Left forelimb (tissue), 1 donor: ENCODE measurements at regions not wholly inside any gene's neighbourhood (a gene's known extent, or its start where the extent isn't known, plus 50 kb on each side); places are given as distances from the start of the nearest gene placed in this dataset.
"Not testable (repeated sequence)": the region's sequence is repeated elsewhere in the genome, so short reads cannot be mapped to it uniquely, and the experiment has no call there.

ENCODE experiments used
- DNase-seq: peaks from one replicate; pipeline ENCODE4 v3.0.0-alpha.2; 2018; ENCODE audit warnings: low spot score

DNA sequence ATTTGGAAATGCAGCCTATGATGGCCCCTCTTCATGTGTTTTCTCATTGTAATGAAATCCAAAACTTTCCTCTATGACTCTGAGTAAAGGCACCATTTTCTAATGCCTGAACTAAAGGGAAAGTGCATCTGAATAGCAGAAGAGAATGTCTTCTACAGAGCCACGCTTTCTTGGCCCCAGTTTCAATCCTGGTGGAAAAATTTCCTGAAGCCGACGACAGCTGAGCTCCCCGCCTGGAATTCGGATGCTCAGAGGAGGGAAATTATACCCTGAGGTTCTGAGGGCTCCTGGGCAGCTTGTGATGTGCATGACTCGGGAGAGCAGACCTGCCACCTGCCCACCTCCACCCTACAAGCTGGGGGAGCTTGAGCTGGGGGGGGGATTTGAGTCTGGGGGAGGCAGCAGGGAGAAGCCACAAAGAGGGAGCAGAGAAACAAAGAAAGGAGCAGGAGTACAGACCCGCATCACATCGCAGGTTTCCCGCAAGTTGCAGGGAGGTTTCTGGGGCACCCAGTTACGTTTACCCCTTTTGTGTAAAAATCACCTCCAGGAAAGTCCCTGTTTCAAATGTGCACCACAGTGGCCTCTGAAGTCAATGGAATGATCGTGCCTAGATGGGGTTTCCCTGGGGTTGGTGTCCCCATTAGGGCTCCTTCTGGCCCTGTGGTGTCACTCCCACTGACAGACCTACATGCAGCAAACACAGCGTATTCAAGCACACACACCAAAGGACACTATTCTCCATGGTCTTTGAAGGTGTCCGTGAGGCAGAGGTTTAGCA lies 145.6 kb upstream of the RBPJ start:
- no peak for DNase-seq

DNA sequence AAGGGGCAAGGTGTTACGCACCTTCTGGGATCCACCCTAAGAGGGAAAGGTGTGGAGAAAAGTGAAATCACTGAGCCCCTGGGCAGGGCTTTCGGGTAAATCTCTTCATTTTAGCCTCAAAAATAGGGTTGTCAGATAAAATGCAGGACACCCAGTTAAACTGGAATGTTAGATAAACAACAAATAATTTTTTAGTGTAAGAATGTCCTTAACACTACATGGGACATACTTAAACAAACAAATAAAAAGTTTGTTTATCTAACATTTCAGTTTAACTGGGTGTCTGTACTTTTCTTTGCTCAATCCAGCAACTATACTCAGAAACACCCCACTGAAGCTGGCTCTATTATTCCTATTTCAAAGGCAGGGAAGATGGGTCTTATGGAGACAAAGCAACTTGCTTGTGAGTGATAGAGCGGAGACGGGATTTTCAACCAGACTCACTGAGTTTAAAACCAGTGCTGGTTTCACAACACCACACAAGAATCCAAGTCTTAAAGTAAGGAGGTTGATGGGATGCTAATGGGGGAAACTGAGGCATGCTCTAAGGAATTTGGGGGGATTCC lies 144.8 kb upstream of the RBPJ start:
- DNase-seq = no peak

DNA sequence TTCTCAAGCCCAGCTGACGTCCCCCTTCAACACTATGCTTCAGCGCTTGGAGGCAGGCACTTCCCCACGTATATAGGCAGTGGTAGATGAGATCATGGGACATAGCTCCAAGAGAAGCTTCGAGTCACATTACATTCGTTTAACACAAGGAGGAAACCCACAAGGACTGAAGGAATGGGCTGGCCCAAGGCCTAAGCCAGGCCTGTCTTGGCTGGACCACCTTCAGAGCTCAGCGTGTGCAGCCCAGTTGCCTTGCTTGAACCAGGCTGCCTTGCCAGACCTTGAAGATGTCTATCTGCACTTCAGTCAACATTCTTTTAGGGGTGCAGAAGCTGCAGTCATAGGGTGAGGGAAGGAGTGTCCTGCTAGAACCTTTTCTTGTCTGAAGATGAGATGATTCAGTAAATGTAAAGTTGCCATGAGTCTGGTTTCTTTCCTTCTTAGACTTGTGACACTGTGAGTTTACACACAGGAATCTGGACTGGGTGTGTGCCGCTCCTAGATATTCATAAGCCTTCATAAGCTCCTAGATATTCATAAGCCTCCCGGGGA lies 144.1 kb upstream of the RBPJ start:
- DNase-seq = no peak

DNA sequence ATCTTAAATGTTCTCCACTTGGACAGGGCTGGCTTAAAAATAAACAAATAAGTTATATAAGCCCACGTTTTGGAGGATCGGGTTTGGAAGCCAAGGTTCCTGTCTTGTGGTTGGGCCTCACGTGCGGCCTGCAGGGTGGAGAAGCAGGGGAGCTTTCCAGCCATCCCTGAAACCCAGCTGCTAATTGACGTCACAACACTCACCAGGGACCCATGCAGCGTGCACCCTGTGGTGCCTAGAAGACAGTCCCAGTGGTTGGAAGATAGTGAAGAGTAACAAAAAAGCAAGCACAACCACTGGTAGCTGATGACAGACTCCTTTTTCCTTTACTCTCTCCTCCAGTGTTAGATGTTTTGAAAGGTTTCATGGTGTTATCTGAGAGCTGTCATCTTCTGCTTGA lies 142.0 kb upstream of the RBPJ start:
- DNase-seq = no peak

DNA sequence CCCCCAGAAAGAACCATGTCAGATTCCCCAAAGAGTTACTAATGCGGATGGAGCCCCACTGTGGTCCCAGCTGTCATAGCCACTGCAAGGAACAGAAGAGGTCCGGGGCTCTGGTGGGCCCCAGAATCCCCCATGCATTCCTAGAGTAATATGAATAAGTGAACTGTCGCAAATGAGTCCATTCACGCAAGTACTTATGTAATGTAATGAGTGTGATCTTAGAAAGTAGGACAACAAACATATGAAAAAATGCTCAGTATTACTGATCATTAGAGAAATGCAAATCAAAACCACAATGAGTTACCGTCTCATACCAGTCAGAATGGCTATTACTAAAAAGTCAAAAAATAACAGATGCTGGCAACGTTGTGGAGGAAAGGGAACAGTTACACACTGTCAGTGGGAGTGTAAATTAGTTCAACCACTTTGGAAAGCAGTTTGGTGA lies 141.5 kb upstream of the RBPJ start:
- no peak for DNase-seq

DNA sequence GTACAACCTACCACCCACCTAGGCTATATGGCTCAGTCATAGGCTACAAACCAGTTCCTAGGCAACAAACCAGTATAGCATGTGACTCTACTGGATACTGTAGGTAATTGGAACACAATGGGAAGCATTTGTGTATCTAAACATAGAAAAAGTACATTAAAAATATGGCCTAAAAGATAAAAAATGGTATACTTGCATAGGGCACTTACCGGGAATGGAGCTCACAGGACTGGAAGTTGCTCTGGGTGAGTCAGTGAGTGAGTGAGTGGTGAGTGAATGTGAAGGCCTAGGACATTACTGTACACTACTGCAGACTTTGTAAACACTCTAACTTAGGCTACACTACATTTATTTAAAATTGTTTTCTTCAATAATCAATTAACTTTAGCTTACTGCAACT lies 139.2 kb upstream of the RBPJ start:
- DNase-seq = no peak

DNA sequence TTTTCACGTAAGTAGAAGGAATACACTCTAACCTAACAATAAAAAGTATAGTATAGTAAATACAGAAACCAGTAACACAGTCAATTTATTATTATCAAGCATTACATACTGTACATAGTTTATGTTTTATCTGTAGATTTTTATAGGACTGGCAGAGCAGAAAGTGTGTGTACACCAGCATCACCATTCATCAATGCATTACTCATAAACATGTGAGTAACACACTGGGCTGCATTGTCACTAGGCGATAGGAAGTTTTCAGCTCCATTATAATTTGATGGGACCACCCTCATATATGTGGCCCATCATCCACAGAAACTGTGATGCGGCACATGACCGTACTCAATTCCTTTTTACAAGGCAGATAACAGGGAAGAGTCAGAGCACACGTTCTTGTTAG lies 137.8 kb upstream of the RBPJ start:
- DNase-seq = no peak

DNA sequence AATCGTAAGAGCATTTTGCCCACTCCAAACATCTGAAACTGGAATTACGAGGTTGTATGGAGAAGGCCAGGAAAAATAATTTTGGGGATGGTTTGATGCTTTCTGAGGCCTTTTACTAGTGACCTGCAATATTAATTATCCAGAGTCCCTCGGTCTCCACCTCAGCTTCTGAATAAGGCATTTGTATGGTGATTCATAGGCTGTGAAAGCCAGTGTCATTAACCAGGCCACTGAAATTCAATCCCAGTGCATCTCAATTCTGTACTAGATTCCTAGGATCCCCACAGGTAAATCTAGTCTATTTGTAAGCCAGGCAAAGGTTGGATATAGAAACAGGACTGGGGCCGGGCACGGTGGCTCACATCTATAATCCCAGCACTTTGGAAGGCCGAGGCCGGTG lies 135.4 kb upstream of the RBPJ start:
- DNase-seq = no peak

DNA sequence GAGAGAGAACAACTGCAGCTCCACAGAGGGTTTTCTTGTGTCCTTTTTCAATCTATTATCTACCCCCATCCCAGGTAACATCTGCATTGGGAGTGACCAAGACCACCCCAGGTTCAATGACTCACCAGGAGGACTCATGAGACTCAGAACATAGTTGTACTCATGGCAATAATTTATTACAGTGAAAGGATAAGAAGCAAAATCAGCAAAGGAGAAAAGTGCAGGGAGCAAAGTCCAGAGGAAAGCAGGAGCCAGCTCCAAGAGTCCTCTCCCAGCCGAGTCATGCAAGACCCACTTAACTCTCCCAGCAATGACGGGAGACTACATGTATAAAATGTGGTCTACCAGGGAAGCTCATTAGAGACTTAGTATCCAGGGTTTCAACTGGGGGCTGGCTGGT lies 129.5 kb upstream of the RBPJ start:
- no peak for DNase-seq

DNA sequence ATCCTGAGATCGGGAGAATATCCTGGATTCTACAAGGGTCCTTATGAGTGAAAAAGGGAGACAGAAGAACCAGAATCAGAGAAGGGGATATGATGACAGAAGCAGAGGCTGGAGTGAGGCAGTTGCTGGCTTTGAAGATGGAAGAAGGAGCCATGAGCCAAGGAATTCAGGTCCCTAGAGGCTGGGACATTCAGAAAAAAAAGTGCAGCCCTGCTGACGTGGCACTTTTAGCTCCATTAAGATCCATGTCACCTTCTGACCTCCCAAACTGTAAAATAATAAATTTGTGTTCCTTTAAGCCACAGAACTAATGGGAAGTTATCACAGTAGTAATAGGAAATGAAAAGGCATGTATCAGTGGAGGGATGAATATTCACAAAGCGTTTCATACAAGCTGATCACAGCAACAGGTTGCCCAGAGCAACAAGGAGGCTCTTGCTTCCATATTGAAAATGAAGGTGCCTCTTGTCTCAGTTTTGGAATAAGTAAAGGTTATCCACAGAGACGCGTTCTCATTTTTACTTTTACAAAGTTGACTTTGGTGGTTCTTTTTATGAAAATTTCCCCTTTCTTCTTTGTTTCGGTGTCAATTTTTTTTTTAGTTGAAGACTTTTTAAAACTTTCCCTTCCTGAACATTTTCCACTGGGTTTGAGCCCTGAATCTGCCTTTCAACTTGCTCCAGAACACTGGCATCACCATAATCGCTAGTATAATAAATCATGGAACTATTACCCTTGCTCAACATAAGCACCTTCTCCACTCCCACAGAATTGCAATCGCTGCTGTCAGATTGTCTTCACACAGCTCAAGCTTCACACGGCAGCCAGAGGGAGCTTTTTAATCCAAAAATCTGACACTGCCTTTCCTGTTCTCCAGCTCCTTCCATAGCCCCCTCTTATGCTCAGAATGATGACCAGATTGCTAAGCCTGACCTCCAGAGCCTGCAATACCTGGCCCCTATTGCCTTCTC lies 127.6 kb upstream of the RBPJ start:
- no peak for DNase-seq

DNA sequence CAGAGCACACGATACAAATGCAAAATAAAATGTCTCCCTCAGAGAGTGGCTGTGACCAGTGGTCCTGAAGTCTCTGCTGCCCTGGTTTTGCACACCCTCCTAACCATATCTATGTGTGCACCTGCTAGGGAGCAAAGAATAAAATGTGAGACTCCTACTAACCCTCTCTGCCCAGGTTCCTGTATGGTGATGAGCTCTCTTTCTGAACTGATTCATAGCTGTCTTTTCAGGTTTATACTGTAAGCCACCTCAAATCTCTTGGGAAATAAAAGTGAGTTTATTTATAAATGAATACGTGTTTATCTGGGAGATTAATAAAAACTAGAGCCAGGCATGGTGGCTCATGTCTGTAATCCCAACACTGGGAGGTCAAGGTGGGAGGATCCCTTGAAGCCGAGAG lies 126.0 kb upstream of the RBPJ start:
- DNase-seq = no peak

DNA sequence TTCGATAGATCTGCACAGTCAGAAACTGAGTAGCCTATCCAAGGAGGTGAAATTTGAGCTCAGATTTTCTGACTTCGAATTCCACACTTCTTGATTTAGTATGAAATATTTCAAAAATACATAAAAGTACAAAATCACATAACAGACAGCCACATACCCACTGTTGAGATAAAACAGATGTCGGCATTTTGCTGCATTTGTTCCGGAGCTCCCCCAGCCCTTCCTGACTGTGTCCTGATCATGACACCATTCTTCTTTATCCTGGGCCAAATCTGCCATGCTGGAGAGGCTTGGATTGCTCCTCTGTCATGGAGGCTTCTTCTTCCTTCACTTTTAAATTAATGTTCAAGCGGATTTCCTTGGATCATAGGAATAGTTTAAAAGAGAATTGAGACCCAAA lies 124.2 kb upstream of the RBPJ start:
- no peak for DNase-seq

DNA sequence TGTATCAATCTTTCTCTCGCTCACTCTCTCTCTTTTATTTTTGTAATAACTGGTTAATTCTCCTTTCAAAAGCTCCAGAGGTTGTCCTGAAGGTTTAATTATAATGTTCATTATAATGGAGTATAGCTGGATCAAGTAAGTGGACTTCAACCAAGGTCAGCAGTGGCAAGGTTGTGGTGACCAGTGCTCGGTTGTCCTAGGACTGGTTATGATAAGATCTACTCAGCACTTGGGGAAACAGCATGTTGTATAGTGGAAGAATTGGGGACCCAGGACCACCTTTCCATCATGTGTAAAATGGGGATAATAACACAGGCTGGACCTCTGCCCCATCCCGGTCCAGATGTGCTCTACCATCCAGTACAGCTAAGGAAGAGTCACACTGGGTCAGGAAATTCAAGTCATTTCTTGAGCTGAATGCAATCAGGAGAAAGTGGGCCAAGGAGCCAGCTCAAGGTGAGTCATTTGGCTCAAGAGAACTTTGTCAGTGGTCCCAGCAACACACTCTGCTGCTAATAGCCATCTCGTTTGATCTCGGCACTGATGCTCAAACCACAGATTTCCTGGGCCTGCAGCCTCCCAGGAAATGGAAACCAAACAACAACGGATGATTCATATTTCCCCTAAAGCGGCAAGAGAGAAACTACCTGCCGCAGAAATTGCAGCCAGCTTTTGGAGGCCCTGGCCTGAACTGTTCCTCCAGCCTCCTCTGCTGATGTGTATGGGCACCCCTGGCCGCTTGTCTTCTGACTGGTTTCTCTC lies 123.6 kb upstream of the RBPJ start:
- DNase-seq = no peak

DNA sequence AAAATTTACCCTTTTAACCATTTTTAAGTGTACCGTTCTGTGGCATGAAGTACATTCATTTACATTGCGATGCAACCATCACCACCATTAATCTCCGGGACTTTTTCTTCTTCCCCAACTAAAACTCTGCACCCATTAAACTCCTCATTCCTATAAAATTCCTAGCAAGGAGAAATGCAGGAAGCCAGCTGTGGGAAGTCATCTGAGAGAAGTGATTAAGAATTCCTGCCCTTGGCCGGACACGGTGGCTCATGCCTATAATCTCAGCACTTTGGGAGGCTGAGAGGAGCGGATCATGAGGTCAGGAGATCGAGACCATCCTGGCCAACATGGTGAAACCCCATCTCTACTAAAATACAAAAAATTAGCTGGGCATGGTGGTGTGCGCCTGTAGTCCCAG lies 121.9 kb upstream of the RBPJ start:
- DNase-seq = not testable (repeated sequence)

DNA sequence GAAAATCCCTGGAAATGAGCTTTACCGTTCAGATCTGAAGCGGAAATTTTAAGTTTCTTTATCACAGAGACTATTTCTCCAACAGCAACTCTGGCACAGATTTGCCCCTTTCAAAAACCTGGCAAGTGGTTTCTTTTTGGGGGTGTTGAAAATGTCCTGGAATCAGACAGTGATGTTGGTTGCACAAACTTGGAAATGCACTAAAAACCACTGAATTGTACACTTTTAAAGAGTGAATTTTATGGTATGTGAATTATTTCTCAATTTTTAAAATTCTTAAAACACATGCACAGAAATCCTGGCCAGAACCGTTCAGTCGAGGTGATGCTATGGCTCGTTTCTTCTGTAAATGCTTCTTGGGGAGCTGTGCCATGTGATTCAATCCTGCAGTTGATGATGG lies 121.2 kb upstream of the RBPJ start:
- DNase-seq = no peak

DNA sequence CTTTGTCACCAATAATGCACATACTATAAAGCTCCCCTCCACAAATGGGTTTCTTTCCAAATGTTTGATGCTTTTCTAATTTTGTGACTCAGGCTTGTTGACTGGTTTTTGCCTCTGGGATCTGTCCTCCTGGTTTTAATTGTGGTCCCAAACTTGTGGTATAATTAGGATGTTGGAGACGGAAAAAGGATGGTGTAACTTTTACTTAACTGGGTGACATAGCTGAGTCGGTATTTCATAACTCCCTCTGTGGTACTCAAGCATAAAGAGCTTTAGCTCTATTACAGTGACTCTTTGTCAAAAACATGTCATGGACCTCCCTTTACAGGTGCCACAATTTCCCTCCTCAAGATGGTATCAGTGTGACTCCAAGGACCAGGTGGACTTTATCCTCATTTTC lies 119.7 kb upstream of the RBPJ start:
- no peak for DNase-seq

DNA sequence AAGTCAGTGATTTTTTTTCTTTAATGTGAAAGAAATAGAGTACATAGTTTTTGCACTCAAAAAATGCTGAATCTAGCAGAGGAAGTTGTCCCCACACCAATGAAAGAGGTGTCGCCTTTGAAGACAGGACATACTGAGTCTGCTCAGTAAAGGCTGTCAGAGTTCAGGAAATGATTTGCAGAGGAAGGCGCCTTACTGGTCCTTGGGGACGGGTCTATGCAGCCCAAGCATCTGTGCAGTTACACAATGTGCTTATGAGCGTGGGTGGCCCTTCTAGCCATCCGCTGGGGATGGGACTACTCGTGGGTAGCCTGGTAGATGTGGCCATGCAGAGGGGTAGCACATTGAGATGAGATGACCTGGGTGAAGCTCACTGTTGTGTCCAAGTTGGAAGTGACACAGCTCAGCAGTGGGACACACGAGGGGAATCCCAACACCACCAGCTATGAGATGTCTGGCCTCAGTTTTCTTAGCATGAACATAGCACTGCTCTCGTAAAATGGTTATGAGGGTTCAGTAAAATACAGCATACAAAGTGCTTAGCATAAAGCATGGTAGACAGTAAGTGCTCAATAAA lies 116.5 kb upstream of the RBPJ start:
- no peak for DNase-seq

DNA sequence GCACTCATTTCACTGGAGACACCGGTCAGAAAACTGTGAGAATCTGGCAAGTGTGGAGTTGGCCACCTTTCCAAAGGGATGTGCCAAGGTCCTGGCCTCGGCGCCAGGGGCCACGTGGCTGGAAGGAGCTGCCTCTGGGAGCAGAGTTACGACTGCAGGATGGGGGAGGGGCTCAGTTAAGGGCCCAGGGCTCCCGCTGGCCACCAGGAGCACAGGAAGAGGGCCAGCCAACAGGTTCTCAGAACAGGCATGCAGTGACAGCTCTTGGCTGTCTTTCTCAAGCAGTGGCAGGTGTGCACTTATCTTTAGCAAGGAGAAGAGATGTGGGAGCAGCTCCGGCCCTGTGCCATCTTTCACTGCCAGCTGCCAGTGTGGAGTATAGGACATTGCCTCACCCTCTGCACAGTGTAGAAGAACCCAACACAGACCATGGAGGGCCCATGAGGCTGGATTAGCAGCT lies 115.9 kb upstream of the RBPJ start:
- DNase-seq = no peak

DNA sequence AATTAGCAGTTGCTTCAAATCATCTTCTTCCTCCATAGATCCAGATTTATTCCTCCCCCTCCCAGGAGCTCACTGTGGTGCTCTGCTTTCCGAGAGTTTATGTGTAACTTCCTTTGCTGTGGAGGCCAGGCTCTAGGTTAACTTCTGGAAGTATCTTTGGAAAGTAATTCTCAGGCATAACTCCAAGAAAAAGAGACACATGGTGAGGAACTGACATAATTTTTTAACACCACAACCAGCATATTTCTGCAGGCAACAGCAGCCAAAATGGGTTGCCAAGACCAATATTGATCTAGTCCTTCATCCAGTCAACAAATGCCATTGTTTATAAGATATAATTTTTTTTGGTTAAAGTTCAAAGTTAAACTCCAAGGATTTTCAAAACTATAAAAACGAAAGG lies 114.5 kb upstream of the RBPJ start:
- DNase-seq = no peak

DNA sequence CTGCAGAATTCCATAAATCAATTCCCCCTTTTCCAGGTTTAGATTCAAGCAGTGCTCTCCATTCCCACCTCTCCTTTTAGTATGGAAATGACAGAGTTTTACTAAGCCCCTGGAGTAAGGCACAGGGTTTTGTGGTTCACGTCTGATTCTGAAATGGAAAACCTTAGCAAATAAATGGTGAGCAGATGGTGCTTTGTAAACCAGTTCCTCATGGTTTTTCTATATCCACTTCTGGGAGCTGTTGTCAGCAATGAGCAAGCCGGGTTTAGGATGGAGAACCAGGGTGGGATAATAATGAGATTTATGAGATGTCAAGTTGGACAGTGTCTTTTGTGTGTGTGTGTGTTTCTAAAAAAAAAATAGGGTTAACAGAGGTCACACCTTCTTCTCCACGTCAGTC lies 113.8 kb upstream of the RBPJ start:
- DNase-seq = no peak

DNA sequence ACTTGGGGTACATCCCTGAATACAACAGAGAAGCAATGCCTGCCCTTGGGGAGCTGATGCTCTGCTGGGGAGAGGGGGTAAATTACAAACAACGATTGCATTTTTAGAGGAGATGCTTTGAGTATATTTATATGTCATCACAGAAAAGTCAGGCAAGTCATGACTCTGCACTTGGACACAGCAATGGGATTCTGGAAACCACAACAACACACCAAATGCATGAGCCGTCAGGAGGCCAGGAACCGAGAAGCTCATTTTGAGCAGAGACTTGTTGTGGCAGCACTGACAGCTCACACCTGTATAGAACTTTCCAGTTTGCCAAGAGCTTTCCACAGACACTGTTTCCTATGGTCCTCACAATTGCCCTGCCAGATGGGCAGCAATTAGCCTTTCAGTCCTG lies 113.2 kb upstream of the RBPJ start:
- DNase-seq = no peak
